H1 (cell line): ENCODE measurements at regions not wholly inside any gene's neighbourhood (a gene's known extent, or its start where the extent isn't known, plus 50 kb on each side); places are given as distances from the start of the nearest gene placed in this dataset.

ENCODE experiments used
- CTCF ChIA-PET: fragments of 300-600 bp; sonication (Branson Sonifier 250); formaldehyde crosslinking; loops from one replicate; lab custom pipeline; 2021; ENCODE audit not compliant: partially characterized antibody; lab: Charles Lee
- POLR2A ChIA-PET: fragments of 300-600 bp; sonication (Branson Sonifier 250); formaldehyde crosslinking; loops from one replicate; lab custom pipeline; 2021; ENCODE audit warnings: inconsistent platforms; ENCODE audit not compliant: partially characterized antibody; lab: Charles Lee
- DNase-seq, 2 experiments: peaks; one replicate each; pipeline versions ENCODE4 v3.0.0 to v3.0.0-alpha.2; 2010 to 2022; ENCODE audit warnings: low spot score in 2 of 2, low read depth in 1 of 2, mixed read lengths in 1 of 2
- FAIRE-seq: peaks from 2 replicates; lab custom pipeline; 2011; peaks lifted over from hg19 to GRCh38; lab: Jason Lieb, UNC
- H2AFZ ChIP-seq: 2 replicates; pipeline ENCODE4 v1.8.1; 2012; ENCODE audit warnings: low read length, inconsistent platforms
- H2AK5ac ChIP-seq: 2 replicates; pipeline ENCODE4 v1.6.1; 2013; ENCODE audit warnings: low read depth, low read length
- H2BK120ac ChIP-seq: replicated peaks from 2 replicates; pipeline ENCODE3; 2013; ENCODE audit warnings: low read depth, low read length, inconsistent platforms
- H2BK12ac ChIP-seq: 2 replicates; pipeline ENCODE4 v1.6.1; 2013; ENCODE audit warnings: low read depth, low read length
- H2BK15ac ChIP-seq: 2 replicates; pipeline ENCODE4 v1.6.1; 2013; ENCODE audit warnings: low read length
- H2BK20ac ChIP-seq: 2 replicates; pipeline ENCODE4 v1.6.1; 2013; ENCODE audit warnings: low read length
- H2BK5ac ChIP-seq: 2 replicates; pipeline ENCODE4 v1.6.1; 2013; ENCODE audit warnings: low read depth, low read length
- H3K14ac ChIP-seq: 2 replicates; pipeline ENCODE4 v1.6.1; 2013; ENCODE audit warnings: inconsistent platforms; ENCODE audit not compliant: insufficient read length
- H3K18ac ChIP-seq: 2 replicates; pipeline ENCODE4 v1.6.1; 2013; ENCODE audit warnings: low read length; ENCODE audit errors: extremely low read depth
- H3K23ac ChIP-seq: 2 replicates; pipeline ENCODE4 v1.6.1; 2013; ENCODE audit warnings: inconsistent platforms; ENCODE audit not compliant: insufficient read length
- H3K23me2 ChIP-seq: 2 replicates; pipeline ENCODE4 v1.6.1; 2013; ENCODE audit warnings: low read depth, low read length
- H3K27ac ChIP-seq: 2 replicates; pipeline ENCODE4 v1.6.1; 2011; ENCODE audit warnings: low read depth, low read length, inconsistent platforms
- H3K27me3 ChIP-seq, 4 experiments: replicated peaks in 1 of 4; 1 replicate in 1 of 4; 2 replicates in 3 of 4; pipeline versions ENCODE4 v1.6.1 to v1.8.1; 2011 to 2013; ENCODE audit warnings: low read length in 3 of 4, mild to moderate bottlenecking in 3 of 4, inconsistent platforms in 2 of 4, mixed read lengths in 2 of 4, moderate library complexity in 1 of 4; ENCODE audit not compliant: control insufficient read depth in 3 of 4, insufficient read depth in 3 of 4; ENCODE audit errors: extremely low read depth in 1 of 4
- H3K36me3 ChIP-seq, 4 experiments: 2 replicates each; pipeline versions ENCODE4 v1.6.1 to v1.8.1; 2011 to 2013; ENCODE audit warnings: mild to moderate bottlenecking in 4 of 4, low read length in 3 of 4, moderate library complexity in 2 of 4, control low read depth in 1 of 4, inconsistent platforms in 1 of 4; ENCODE audit not compliant: insufficient read depth in 4 of 4, control insufficient read depth in 2 of 4
- H3K4ac ChIP-seq: replicated peaks from 2 replicates; pipeline ENCODE3; 2013; ENCODE audit warnings: low read length, low read depth, mixed read lengths, inconsistent platforms; ENCODE audit not compliant: insufficient read length
- H3K4me1 ChIP-seq, 4 experiments: replicated peaks in 1 of 4; 1 replicate in 1 of 4; 2 replicates in 3 of 4; pipeline versions ENCODE4 v1.6.1 to v1.8.1; 2011 to 2013; ENCODE audit warnings: low read length in 3 of 4, inconsistent platforms in 2 of 4, mixed read lengths in 1 of 4; ENCODE audit not compliant: insufficient read depth in 4 of 4, control insufficient read depth in 3 of 4
- H3K4me2 ChIP-seq, 2 experiments: 2 replicates each; pipeline versions ENCODE4 v1.6.1 to v1.8.1; 2011 to 2013; ENCODE audit warnings: low read depth in 2 of 2, low read length in 2 of 2, control low read depth in 1 of 2, inconsistent platforms in 1 of 2, mild to moderate bottlenecking in 1 of 2; ENCODE audit not compliant: insufficient read depth in 1 of 2
- H3K4me3 ChIP-seq, 4 experiments: fragments of 200-600, 300-600 bp in 1 of 4; sonication (generic), shearing (Covaris generic), sonication (Bioruptor Twin) in 1 of 4; 2 replicates each; pipeline versions ENCODE4 v1.5.1 to v1.8.1; 2011 to 2016; ENCODE audit warnings: low read length in 4 of 4, low read depth in 3 of 4, control low read depth in 2 of 4, inconsistent platforms in 2 of 4, mild to moderate bottlenecking in 2 of 4, mixed read lengths in 1 of 4, moderate library complexity in 1 of 4; ENCODE audit not compliant: insufficient read depth in 2 of 4; ENCODE audit errors: extremely low read depth in 1 of 4
- H3K56ac ChIP-seq: replicated peaks from 2 replicates; pipeline ENCODE3; 2013; ENCODE audit warnings: low read depth, mild to moderate bottlenecking, mixed read lengths, low read length, inconsistent platforms; ENCODE audit not compliant: insufficient read length
- H3K79me1 ChIP-seq: 2 replicates; pipeline ENCODE4 v1.6.1; 2013; ENCODE audit warnings: low read depth, low read length, control low read depth
- H3K79me2 ChIP-seq, 2 experiments: 2 replicates each; pipeline versions ENCODE4 v1.6.1 to v1.8.1; 2012 to 2013; ENCODE audit warnings: low read length in 2 of 2, mild to moderate bottlenecking in 2 of 2, inconsistent platforms in 1 of 2; ENCODE audit not compliant: insufficient read depth in 2 of 2, control insufficient read depth in 1 of 2
- H3K9ac ChIP-seq, 4 experiments: replicated peaks in 1 of 4; 1 replicate in 1 of 4; 2 replicates in 3 of 4; pipeline versions ENCODE4 v1.6.1 to v1.8.1; 2011 to 2013; ENCODE audit warnings: low read depth in 3 of 4, low read length in 3 of 4, control low read depth in 2 of 4, mild to moderate bottlenecking in 2 of 4, moderate library complexity in 2 of 4, inconsistent platforms in 1 of 4; ENCODE audit errors: extremely low read depth in 1 of 4
- H3K9me3 ChIP-seq, 2 experiments: 2 replicates each; pipeline versions ENCODE4 v1.6.1 to v1.8.1; 2012 to 2013; ENCODE audit warnings: mild to moderate bottlenecking in 2 of 2, moderate library complexity in 2 of 2, control low read depth in 1 of 2, inconsistent platforms in 1 of 2, low read depth in 1 of 2, low read length in 1 of 2, mixed read lengths in 1 of 2; ENCODE audit not compliant: insufficient read depth in 2 of 2
- H4K20me1 ChIP-seq, 2 experiments: replicated peaks in 1 of 2; 2 replicates each; pipeline versions ENCODE3 to v1.8.1; 2011 to 2013; ENCODE audit warnings: inconsistent platforms in 2 of 2, low read length in 2 of 2, mild to moderate bottlenecking in 1 of 2; ENCODE audit not compliant: insufficient read depth in 2 of 2, control insufficient read depth in 1 of 2
- H4K5ac ChIP-seq: 2 replicates; pipeline ENCODE4 v1.6.1; 2013; ENCODE audit warnings: low read length, low read depth, mixed read lengths, inconsistent platforms; ENCODE audit not compliant: insufficient read length
- H4K8ac ChIP-seq: 2 replicates; pipeline ENCODE4 v1.8.0; 2013; ENCODE audit warnings: mild to moderate bottlenecking, moderate library complexity, low read length, inconsistent platforms; ENCODE audit not compliant: insufficient read depth; ENCODE audit errors: extremely low read depth
- H4K91ac ChIP-seq: replicated peaks from 2 replicates; pipeline ENCODE3; 2013; ENCODE audit warnings: low read length, mixed read lengths, inconsistent platforms; ENCODE audit not compliant: insufficient read length
- CBX5 ChIP-seq: fragments of 300-800, 300-1000 bp; sonication (generic); IDR thresholded peaks from 2 replicates; pipeline ENCODE4 v1.7.1; 2016; ENCODE audit warnings: antibody characterized with exemption, low read length, low read depth
- CBX8 ChIP-seq: fragments of 300-800, 300-1000 bp; sonication (generic); IDR thresholded peaks from 2 replicates; pipeline ENCODE4 v1.7.1; 2016; ENCODE audit warnings: low read depth, low read length, borderline replicate concordance
- EP300 ChIP-seq, 2 experiments: IDR thresholded peaks; 1 replicate in 1 of 2; 2 replicates in 1 of 2; pipeline ENCODE4 v1.6.1; 2011 to 2012; ENCODE audit warnings: low read depth in 2 of 2, low read length in 2 of 2, mild to moderate bottlenecking in 2 of 2, borderline replicate concordance in 1 of 2, inconsistent platforms in 1 of 2, moderate library complexity in 1 of 2
- EZH2 ChIP-seq: fragments of 200-600 bp; sonication (generic); IDR thresholded peaks from 2 replicates; pipeline ENCODE4 v1.7.1; 2012; ENCODE audit warnings: low read depth, mild to moderate bottlenecking, moderate library complexity, low read length, inconsistent platforms; ENCODE audit not compliant: severe bottlenecking
- RBBP5 ChIP-seq: IDR thresholded peaks from 2 replicates; pipeline ENCODE4 v1.7.1; 2012; ENCODE audit warnings: low read depth, mild to moderate bottlenecking, inconsistent platforms, low read length, moderate library complexity, borderline replicate concordance
- RNF2 ChIP-seq: fragments of 200-900, 300-1000 bp; sonication (generic); IDR thresholded peaks from 2 replicates; pipeline ENCODE4 v1.7.1; 2016; ENCODE audit warnings: borderline replicate concordance, low read depth, mild to moderate bottlenecking, antibody characterized with exemption, low read length; ENCODE audit not compliant: poor library complexity, severe bottlenecking; ENCODE audit errors: missing control alignments
- SIX5 ChIP-seq: IDR thresholded peaks from 2 replicates; pipeline ENCODE4 v1.6.1; 2011; ENCODE audit warnings: mild to moderate bottlenecking, low read depth, low read length
- WGBS, 2 experiments: shearing (Covaris generic) in 1 of 2; methylation state at CpG; one replicate each; pipeline versions ENCODE4 v1.1.6 to v1.1.7; 2013 to 2015; ENCODE audit warnings: low lambda C conversion rate in 2 of 2, mixed read lengths in 2 of 2, inconsistent platforms in 1 of 2, low coverage in 1 of 2, missing lambda C conversion rate in 1 of 2; ENCODE audit not compliant: insufficient replicate concordance in 2 of 2, insufficient coverage in 1 of 2, insufficient read length in 1 of 2; ENCODE audit errors: extremely low coverage in 1 of 2, missing lambda C conversion rate in 1 of 2; 5-methylcytosine and 5-hydroxymethylcytosine counted together

DNA sequence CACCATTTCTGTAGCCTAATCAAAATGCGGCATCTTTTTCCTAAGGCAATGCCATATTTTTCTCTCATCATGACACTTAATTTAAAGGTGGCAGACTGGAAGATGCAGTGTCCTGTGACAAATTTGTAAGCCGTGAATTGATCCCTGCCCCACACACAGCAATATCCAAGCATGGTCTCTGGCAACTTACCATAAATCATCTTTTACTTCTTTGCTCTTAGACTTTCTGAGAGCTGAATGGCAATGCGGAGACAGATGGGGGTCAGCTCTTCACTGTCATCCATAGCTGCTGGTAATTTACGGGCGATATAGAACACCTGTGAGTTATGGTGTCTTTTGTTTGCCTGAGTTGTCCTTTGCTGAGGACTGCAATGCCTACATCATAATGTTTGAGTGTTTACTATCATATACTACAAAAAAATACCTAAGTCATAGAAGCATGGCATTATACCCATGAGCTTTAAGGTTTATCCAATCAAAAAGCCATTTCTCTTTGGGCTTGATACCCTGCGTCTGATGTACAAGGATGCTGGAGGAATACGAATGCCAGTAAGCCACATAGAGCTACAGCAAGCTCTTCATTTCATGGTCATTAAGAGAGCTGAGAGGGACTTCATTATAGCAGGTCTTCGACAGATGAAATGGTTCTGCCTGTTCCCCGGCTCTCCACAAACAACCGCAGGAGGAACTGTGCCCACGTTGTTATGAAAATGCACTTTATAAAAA lies 148.1 kb downstream of the TRIML1 start:
- H2BK20ac ChIP-seq, result no peak overlapping the region
- FAIRE-seq, result no peak
- H2BK12ac ChIP-seq, result no peak overlapping the region
- no peaks in the 10 kb centered on the region for H3K36me3 ChIP-seq
- H3K79me1 ChIP-seq, result no peaks in the 10 kb centered on the region
- H3K23me2 ChIP-seq, result peaks cover 7% of the 10 kb centered on the region; the same call in 1 of the 2 replicates
- no peak overlapping the region for H2BK5ac ChIP-seq
- ChIA-PET CTCF (interaction anchor here (0.6 to 0.9 kb wide), 3 partner anchors 10 to 535 kb away, joined by 3 read pairs; no protein-coding TSS in a partner anchor), POLR2A (no interaction called here)
- no peak overlapping the region for H4K5ac ChIP-seq
- H2AK5ac ChIP-seq, result no peak overlapping the region
- peaks cover 3 to 15% (median 10%) of the 10 kb centered on the region in 4 experiments for H3K27me3 ChIP-seq
- no peaks in the 10 kb centered on the region for H3K9me3 ChIP-seq
- no peak overlapping the region for H4K8ac ChIP-seq
- H3K23ac ChIP-seq, result no peak overlapping the region
- no peak overlapping the region for H3K4me3 ChIP-seq
- TF ChIP-seq CBX8 (no peak), EZH2 (no peak), RBBP5 (no peak), CBX5 (no peak), RNF2 (no peak), SIX5 (no peak), EP300 (IDR thresholded peaks at IDR 0.05; ENCODE audit: borderline replicate concordance in 1 of 2, low read depth in 2 of 2, low read length in 2 of 2) (no peak)
- no peak for DNase-seq
- H3K79me2 ChIP-seq, result no peaks in the 10 kb centered on the region
- no peak overlapping the region for H3K56ac ChIP-seq
- no peak overlapping the region for H2BK120ac ChIP-seq
- no peak overlapping the region for H3K4me2 ChIP-seq
- H2AFZ ChIP-seq, result no peak overlapping the region
- H3K4ac ChIP-seq, result no peak overlapping the region
- H3K18ac ChIP-seq, result no peak overlapping the region
- no peak overlapping the region for H3K14ac ChIP-seq
- peaks cover 0 to 3% (median 0%) of the 10 kb centered on the region in 4 experiments; a peak in 3 of 7 replicates for H3K4me1 ChIP-seq
- no peak overlapping the region for H4K91ac ChIP-seq
- no peak overlapping the region for H2BK15ac ChIP-seq
- H3K9ac ChIP-seq, result no peak overlapping the region
- H3K27ac ChIP-seq, result no peak overlapping the region
- WGBS, 2 experiments, result 88% methylated on average over 11 of the region's 11 CpGs; no CpG with 5 or more reads in 1 of the 2 experiments
- H4K20me1 ChIP-seq, result no peaks in the 10 kb centered on the region
